Panc1 (cell line): ENCODE measurements at regions not wholly inside any gene's neighbourhood (a gene's known extent, or its start where the extent isn't known, plus 50 kb on each side); places are given as distances from the start of the nearest gene placed in this dataset.
"Not testable (repeated sequence)": the region's sequence is repeated elsewhere in the genome, so short reads cannot be mapped to it uniquely, and the experiment has no call there.

Source experiments
- ATAC-seq: fragments of 200-7000 bp; cut with Tn5 transposase; 2 replicates; pipeline ENCODE4 v1.9.1; 2020; ENCODE audit warnings: mild to moderate bottlenecking, moderate library complexity
- BruUV-seq: library from RNA; stranded (reverse); fragments of 400-500 nt; replicated peaks from 2 replicates; lab custom pipeline; 2021; lab: Mats Ljungman, UMichigan
- CTCF ChIA-PET: fragments of 300-600 bp; sonication (Branson Sonifier 250); formaldehyde crosslinking; loops from one replicate; lab custom pipeline; 2022; ENCODE audit warnings: antibody characterized with exemption; lab: Charles Lee
- POLR2A ChIA-PET: fragments of 300-600 bp; sonication (Branson Sonifier 250); formaldehyde crosslinking; loops from one replicate; lab custom pipeline; 2022; ENCODE audit warnings: antibody characterized with exemption; lab: Charles Lee
- DNase-seq: peaks from one replicate; pipeline ENCODE4 v3.0.0-alpha.2; 2010; ENCODE audit warnings: low read depth, low spot score
- H3K27ac ChIP-seq: 2 replicates; pipeline ENCODE4 v1.5.1; 2011; ENCODE audit warnings: mild to moderate bottlenecking, low read length, inconsistent platforms
- H3K27me3 ChIP-seq: fragments of 200-500 bp; sonication (Bioruptor generic); 2 replicates; pipeline ENCODE4 v1.6.0; 2014; ENCODE audit warnings: low read length, inconsistent platforms; ENCODE audit not compliant: control insufficient read depth, insufficient read depth
- H3K36me3 ChIP-seq: fragments of 200-500 bp; sonication (Bioruptor generic); 2 replicates; pipeline ENCODE4 v1.5.1; 2014; ENCODE audit warnings: inconsistent platforms, mild to moderate bottlenecking, low read length, moderate library complexity; ENCODE audit not compliant: control insufficient read depth, insufficient read depth
- H3K4me1 ChIP-seq: 2 replicates; pipeline ENCODE4 v1.5.1; 2011; ENCODE audit warnings: inconsistent platforms, mild to moderate bottlenecking, low read length, moderate library complexity; ENCODE audit not compliant: control insufficient read depth, insufficient read depth
- H3K4me3 ChIP-seq, 2 experiments: 2 replicates each; pipeline ENCODE4 v1.5.1; 2011 to 2012; ENCODE audit warnings: low read depth in 2 of 2, low read length in 2 of 2, mild to moderate bottlenecking in 2 of 2, inconsistent platforms in 1 of 2, moderate library complexity in 1 of 2
- H3K9me3 ChIP-seq: fragments of 200-500 bp; sonication (Bioruptor generic); 2 replicates; pipeline ENCODE4 v1.5.1; 2014; ENCODE audit warnings: low read depth, mild to moderate bottlenecking, inconsistent platforms, low read length, moderate library complexity; ENCODE audit not compliant: control insufficient read depth, insufficient read depth
- POLR2AphosphoS5 ChIP-seq: IDR thresholded peaks from 2 replicates; pipeline ENCODE4 v1.6.1; 2012; ENCODE audit warnings: mild to moderate bottlenecking, low read depth, low read length, moderate library complexity
- SIN3A ChIP-seq: IDR thresholded peaks from 2 replicates; pipeline ENCODE4 v1.6.1; 2012; ENCODE audit warnings: low read depth, mild to moderate bottlenecking, low read length, moderate library complexity, borderline replicate concordance; ENCODE audit not compliant: insufficient read depth
- TCF7L2 ChIP-seq: IDR thresholded peaks from 2 replicates; pipeline ENCODE4 v1.6.1; 2011; ENCODE audit warnings: mild to moderate bottlenecking, low read depth, low read length, inconsistent platforms
- in situ Hi-C: cut with HindIII; loops from 2 replicates; pipeline ENCODE4 v1.10.0; 2016; ENCODE audit warnings: low sequenced_read_pairs, low pct_unique_long_range_greater_than_20kb
- intact Hi-C: fragments of 100-400 bp; cut with micrococcal nuclease; formaldehyde crosslinking; loops from one replicate; pipeline ENCODE4 v1.10.0; 2022; ENCODE audit not compliant: unreplicated experiment
- TF ChIP-seq, protein P1 (sequence below), 2 experiments: IDR thresholded peaks; 2 replicates each; pipeline ENCODE4 v1.6.1; 2011 to 2012; ENCODE audit warnings: low read depth in 2 of 2, control low read depth in 1 of 2, low read length in 1 of 2, mild to moderate bottlenecking in 1 of 2, moderate library complexity in 1 of 2; ENCODE audit not compliant: insufficient read depth in 1 of 2
- TF ChIP-seq, protein P2 (sequence below): fragments of 450-650 bp; IDR thresholded peaks from 2 replicates; pipeline ENCODE4 v1.5.1; 2017; ENCODE audit warnings: mild to moderate bottlenecking

DNA sequence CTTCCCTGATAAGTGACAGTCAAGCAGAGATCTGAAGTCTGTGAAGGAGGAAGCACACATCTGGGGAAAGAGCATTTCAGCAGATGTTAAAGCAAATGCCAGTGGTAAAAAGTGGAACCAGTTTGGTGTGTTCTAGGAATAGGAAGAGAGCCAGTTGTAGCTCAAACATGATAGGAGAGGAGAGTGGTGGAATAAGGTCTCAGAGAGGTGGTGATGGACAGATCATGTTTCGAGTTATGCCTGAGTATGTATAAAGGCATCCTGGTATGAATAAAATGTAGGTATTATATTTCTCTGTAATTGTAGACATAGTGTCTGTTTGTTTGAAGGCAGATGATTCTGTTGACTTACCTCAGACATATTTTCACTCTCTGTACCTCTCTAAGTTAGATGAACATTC lies 89.1 kb downstream of the LARP7 start:
- no peaks in the 10 kb centered on the region for H3K9me3 ChIP-seq
- TF ChIP-seq, protein P1, sequence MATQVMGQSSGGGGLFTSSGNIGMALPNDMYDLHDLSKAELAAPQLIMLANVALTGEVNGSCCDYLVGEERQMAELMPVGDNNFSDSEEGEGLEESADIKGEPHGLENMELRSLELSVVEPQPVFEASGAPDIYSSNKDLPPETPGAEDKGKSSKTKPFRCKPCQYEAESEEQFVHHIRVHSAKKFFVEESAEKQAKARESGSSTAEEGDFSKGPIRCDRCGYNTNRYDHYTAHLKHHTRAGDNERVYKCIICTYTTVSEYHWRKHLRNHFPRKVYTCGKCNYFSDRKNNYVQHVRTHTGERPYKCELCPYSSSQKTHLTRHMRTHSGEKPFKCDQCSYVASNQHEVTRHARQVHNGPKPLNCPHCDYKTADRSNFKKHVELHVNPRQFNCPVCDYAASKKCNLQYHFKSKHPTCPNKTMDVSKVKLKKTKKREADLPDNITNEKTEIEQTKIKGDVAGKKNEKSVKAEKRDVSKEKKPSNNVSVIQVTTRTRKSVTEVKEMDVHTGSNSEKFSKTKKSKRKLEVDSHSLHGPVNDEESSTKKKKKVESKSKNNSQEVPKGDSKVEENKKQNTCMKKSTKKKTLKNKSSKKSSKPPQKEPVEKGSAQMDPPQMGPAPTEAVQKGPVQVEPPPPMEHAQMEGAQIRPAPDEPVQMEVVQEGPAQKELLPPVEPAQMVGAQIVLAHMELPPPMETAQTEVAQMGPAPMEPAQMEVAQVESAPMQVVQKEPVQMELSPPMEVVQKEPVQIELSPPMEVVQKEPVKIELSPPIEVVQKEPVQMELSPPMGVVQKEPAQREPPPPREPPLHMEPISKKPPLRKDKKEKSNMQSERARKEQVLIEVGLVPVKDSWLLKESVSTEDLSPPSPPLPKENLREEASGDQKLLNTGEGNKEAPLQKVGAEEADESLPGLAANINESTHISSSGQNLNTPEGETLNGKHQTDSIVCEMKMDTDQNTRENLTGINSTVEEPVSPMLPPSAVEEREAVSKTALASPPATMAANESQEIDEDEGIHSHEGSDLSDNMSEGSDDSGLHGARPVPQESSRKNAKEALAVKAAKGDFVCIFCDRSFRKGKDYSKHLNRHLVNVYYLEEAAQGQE (IDR thresholded peaks at IDR 0.05; ENCODE audit: insufficient read depth in 1 of 2, low read depth in 2 of 2, low read length in 1 of 2), result no peak
- no peak for TF ChIP-seq POLR2AphosphoS5
- TF ChIP-seq, protein P2, sequence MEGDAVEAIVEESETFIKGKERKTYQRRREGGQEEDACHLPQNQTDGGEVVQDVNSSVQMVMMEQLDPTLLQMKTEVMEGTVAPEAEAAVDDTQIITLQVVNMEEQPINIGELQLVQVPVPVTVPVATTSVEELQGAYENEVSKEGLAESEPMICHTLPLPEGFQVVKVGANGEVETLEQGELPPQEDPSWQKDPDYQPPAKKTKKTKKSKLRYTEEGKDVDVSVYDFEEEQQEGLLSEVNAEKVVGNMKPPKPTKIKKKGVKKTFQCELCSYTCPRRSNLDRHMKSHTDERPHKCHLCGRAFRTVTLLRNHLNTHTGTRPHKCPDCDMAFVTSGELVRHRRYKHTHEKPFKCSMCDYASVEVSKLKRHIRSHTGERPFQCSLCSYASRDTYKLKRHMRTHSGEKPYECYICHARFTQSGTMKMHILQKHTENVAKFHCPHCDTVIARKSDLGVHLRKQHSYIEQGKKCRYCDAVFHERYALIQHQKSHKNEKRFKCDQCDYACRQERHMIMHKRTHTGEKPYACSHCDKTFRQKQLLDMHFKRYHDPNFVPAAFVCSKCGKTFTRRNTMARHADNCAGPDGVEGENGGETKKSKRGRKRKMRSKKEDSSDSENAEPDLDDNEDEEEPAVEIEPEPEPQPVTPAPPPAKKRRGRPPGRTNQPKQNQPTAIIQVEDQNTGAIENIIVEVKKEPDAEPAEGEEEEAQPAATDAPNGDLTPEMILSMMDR, result no peak
- in situ Hi-C loops (no loop called here), intact Hi-C loops (no loop called here)
- no TSS peak for BruUV-seq
- H3K4me3 ChIP-seq, result no peak overlapping the region
- H3K36me3 ChIP-seq, result no peaks in the 10 kb centered on the region
- ChIA-PET CTCF (no interaction called here), POLR2A (no interaction called here)
- ATAC-seq (no peak), DNase-seq (no peak)
- no peak overlapping the region for H3K27ac ChIP-seq
- H3K4me1 ChIP-seq, result no peaks in the 10 kb centered on the region
- no peaks in the 10 kb centered on the region for H3K27me3 ChIP-seq

DNA sequence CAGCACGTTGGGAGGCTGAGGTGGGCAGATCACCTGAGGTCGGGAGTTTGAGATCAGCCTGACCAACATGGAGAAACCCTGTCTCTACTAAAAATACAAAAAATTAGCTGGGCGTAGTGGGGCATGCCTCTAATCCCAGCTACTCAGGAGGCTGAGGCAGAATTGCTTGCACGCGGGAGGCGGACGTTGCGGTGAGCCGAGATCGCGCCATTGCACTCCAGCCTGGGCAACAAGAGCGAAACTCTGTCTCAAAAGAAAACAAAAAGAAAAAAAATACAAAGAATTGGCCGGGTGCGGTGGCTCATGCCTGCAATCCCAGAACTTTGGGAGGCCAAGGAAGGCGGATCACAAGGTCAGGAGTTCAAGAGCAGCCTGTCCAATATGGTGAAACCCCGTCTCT lies 90.8 kb downstream of the LARP7 start:
- H3K9me3 ChIP-seq, DNase-seq, H3K27me3 ChIP-seq, POLR2A ChIA-PET, ATAC-seq, BruUV-seq, H3K27ac ChIP-seq, H3K4me3 ChIP-seq, H3K4me1 ChIP-seq, CTCF ChIA-PET, H3K36me3 ChIP-seq, in situ Hi-C loops, intact Hi-C loops: not testable (repeated sequence)

DNA sequence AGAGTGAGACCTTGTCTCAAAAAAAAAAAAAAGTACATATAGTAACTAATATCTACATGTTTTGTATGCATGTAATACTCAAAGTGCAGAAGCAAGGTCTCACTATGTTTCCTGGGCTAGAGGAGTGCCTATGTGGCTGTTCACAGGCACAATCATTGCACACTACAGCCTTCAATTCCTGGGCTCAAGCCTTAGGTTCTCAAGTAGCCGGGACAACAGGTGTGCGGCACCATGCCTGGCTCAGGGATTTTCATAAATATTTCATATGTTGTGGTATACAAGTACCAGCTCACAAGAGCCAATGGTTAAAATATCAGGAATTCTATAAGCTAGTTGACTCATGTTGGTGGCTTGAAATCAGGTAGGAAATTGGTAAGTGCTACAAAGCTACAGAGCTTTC lies 94.8 kb downstream of the LARP7 start:
- TF ChIP-seq SIN3A (no peak), TCF7L2 (no peak), POLR2AphosphoS5 (no peak)
- TF ChIP-seq, protein P2, result no peak
- no peak for ATAC-seq
- Histone ChIP-seq H3K4me3 (no peak overlapping the region), H3K36me3 (no peaks in the 10 kb centered on the region), H3K27me3 (no peaks in the 10 kb centered on the region), H3K27ac (no peak overlapping the region), H3K4me1 (no peaks in the 10 kb centered on the region), H3K9me3 (no peaks in the 10 kb centered on the region)
- in situ Hi-C loops (no loop called here), intact Hi-C loops (no loop called here)
- ChIA-PET POLR2A (no interaction called here), CTCF (no interaction called here)
- no peak for DNase-seq
- no TSS peak for BruUV-seq
